NCI-H1092 treated with DMSO at 0.1 percent for 48 hours (cell line): ENCODE measurements at regions not wholly inside any gene's neighbourhood (a gene's known extent, or its start where the extent isn't known, plus 50 kb on each side); places are given as distances from the start of the nearest gene placed in this dataset.

ENCODE experiments used
- DNase-seq: peaks from one replicate; lab custom pipeline; 2025; lab: John Stamatoyannopoulos, UW

GRCh38 chr14:76948976-76949375 is 79.5 kb downstream of the IRF2BPL start:
- no peak for DNase-seq

GRCh38 chr14:76948213-76948947 is 80.1 kb downstream of the IRF2BPL start:
- no peak for DNase-seq

GRCh38 chr14:76947838-76948184 is 80.7 kb downstream of the IRF2BPL start:
- DNase-seq = no peak

GRCh38 chr14:76947078-76947837 is 81.2 kb downstream of the IRF2BPL start:
- DNase-seq = peak; percentile 99

GRCh38 chr14:76946753-76947077 is 81.8 kb downstream of the IRF2BPL start:
- no peak for DNase-seq

- no peak for DNase-seq
Measured at GRCh38 chr14:76943072-76943471, 85.4 kb downstream of the IRF2BPL start.

GRCh38 chr14:76941946-76942805 is 86.3 kb downstream of the IRF2BPL start:
- no peak for DNase-seq

GRCh38 chr14:76941544-76941943 is 87.0 kb downstream of the IRF2BPL start:
- no peak for DNase-seq

GRCh38 chr14:76940021-76940760 is 88.3 kb downstream of the IRF2BPL start:
- DNase-seq = no peak

- DNase-seq = no peak
Measured at GRCh38 chr14:76939015-76939742, 89.3 kb downstream of the IRF2BPL start.

- no peak for DNase-seq
Measured at GRCh38 chr14:76938092-76938500, 90.4 kb downstream of the IRF2BPL start.

GRCh38 chr14:76937181-76938091 is 91.1 kb downstream of the IRF2BPL start:
- peak; percentile 76 for DNase-seq

- no peak for DNase-seq
Measured at GRCh38 chr14:76936483-76936882, 92.0 kb downstream of the IRF2BPL start.

- DNase-seq = no peak
Measured at GRCh38 chr14:76933515-76933914, 95.0 kb downstream of the IRF2BPL start.

GRCh38 chr14:76931631-76932402 is 96.7 kb downstream of the IRF2BPL start:
- DNase-seq = no peak

- no peak for DNase-seq
Measured at GRCh38 chr14:76930549-76930948, 98.0 kb downstream of the IRF2BPL start.

GRCh38 chr14:76929927-76930326 is 98.6 kb downstream of the IRF2BPL start:
- DNase-seq = no peak

- DNase-seq = no peak
Measured at GRCh38 chr14:76927971-76928700, 100.4 kb downstream of the IRF2BPL start.
